ENCODE measurements at regions not wholly inside any gene's neighbourhood (a gene's known extent, or its start where the extent isn't known, plus 50 kb on each side); places are given as distances from the start of the nearest gene placed in this dataset.

DNA sequence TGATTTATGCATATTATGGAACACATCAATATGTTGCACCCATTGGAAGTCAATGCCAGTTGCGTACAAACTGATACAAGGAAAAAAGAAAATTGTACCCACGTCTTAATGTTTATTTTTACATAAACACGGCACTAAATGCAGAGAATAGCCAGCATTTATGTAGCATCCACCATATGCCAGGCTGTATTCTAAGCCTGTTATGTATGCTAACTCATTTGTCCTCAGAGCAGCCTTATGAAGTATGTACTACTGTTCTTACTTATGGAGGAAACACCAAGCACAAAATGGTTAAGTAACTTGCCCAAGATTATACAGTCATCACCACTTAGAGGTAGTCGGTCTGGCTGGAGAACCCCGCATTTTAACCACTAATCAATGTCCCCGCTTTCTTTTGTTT, 837.9 kb upstream of the RBFOX1 start:
- TF ChIP-seq POLR2AphosphoS5 (IDR thresholded peaks at IDR 0.05; ENCODE audit: low read depth, low read length) (no peak), POLR2A (IDR thresholded peaks at IDR 0.05; ENCODE audit: low read depth, low read length) (no peak)

Measured in GM12892 (cell line).